ENCODE measurements at regions not wholly inside any gene's neighbourhood (a gene's known extent, or its start where the extent isn't known, plus 50 kb on each side); places are given as distances from the start of the nearest gene placed in this dataset.

DNA sequence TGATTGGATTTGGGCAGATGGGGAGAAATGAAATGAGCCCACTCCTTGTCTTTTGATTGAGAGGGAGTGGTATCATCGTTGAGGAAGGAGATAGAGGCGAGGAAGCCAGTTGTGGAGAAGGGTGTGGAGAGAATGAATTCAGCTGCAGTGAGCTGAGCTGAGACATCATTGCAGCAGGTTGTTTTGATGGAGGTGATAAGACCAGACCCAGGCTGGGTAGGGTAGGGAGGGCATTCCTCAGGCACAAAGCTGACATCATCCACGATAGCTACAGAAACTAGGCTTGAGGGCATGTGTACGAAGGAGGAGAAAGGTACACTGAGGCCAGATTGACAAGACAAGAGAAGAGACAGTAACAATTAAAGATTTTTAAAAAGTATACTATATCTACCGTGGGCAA is 1500.9 kb upstream of the SLC10A2 start:
- H3K4me3 ChIP-seq: no peak overlapping the region
- intact Hi-C loops (cut with DNase I): no loop called here
- H3K9me3 ChIP-seq: no peaks in the 10 kb centered on the region
- no peaks in the 10 kb centered on the region for H3K36me3 ChIP-seq
- no peak overlapping the region for H3K27ac ChIP-seq
- no peak for DNase-seq (ENCODE audit: low spot score in 2 of 2)
- TF ChIP-seq, protein P1, sequence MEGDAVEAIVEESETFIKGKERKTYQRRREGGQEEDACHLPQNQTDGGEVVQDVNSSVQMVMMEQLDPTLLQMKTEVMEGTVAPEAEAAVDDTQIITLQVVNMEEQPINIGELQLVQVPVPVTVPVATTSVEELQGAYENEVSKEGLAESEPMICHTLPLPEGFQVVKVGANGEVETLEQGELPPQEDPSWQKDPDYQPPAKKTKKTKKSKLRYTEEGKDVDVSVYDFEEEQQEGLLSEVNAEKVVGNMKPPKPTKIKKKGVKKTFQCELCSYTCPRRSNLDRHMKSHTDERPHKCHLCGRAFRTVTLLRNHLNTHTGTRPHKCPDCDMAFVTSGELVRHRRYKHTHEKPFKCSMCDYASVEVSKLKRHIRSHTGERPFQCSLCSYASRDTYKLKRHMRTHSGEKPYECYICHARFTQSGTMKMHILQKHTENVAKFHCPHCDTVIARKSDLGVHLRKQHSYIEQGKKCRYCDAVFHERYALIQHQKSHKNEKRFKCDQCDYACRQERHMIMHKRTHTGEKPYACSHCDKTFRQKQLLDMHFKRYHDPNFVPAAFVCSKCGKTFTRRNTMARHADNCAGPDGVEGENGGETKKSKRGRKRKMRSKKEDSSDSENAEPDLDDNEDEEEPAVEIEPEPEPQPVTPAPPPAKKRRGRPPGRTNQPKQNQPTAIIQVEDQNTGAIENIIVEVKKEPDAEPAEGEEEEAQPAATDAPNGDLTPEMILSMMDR (IDR thresholded peaks at IDR 0.05): no peak
- H3K4me1 ChIP-seq: peaks cover 0 to 2% of the 10 kb centered on the region in 2 donors
- H3K27me3 ChIP-seq: no peaks in the 10 kb centered on the region

DNA sequence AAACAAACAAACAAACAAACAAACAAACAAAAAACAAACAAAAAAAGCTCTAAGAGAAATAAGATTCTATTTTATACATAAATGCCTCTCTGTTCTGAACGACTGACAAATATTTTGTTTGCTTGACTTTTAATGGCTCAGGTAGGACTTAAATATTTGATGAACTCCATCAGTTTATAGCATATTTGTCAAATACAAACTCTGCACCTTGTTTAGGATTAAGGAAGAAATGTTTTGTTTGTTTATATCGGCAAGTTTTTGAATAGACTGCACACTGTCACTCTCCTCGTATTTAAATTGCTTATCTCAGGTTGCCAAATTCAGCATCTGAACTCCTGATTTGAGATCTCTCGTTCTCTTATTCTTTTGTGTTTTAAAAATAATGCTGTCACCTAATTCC is 1499.7 kb upstream of the SLC10A2 start:
- no peaks in the 10 kb centered on the region for H3K9me3 ChIP-seq
- H3K4me1 ChIP-seq: no peaks in the 10 kb centered on the region
- no peaks in the 10 kb centered on the region for H3K36me3 ChIP-seq
- no peaks in the 10 kb centered on the region for H3K27me3 ChIP-seq
- no peak overlapping the region for H3K27ac ChIP-seq
- no peak for DNase-seq (ENCODE audit: low spot score in 2 of 2)
- H3K4me3 ChIP-seq: no peak overlapping the region
- intact Hi-C loops (cut with DNase I): no loop called here
- TF ChIP-seq, protein P1 (IDR thresholded peaks at IDR 0.05): no peak

GRCh38 chr13:104553896-104554295 is 1487.7 kb upstream of the SLC10A2 start:
- intact Hi-C loops (cut with DNase I): no loop called here
- DNase-seq (ENCODE audit: low spot score in 2 of 2): no peak

DNA sequence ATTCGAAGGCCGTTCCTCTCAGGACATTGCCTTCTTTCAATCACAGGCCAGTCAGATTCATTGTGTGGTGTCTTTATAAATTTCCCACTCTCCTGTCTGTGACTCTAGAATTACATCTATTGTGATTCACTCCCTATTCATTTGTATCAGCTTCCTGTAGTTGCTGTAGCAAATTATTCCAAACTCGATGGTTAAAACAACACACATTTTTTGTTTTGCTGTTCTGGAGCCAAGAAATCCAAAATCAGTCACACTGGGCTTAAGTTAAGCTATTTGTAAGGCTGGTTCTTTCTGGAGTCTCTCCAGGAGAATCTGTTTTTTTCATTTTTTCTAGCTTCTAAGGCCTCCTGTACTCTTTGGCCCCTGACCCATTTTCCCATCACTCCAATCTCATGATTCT is 1487.0 kb upstream of the SLC10A2 start:
- DNase-seq (ENCODE audit: low spot score in 2 of 2): no peak
- H3K36me3 ChIP-seq: no peaks in the 10 kb centered on the region
- H3K27me3 ChIP-seq: no peaks in the 10 kb centered on the region
- no peaks in the 10 kb centered on the region for H3K9me3 ChIP-seq
- no peaks in the 10 kb centered on the region for H3K4me1 ChIP-seq
- TF ChIP-seq, protein P1 (IDR thresholded peaks at IDR 0.05): no peak
- intact Hi-C loops (cut with DNase I): no loop called here
- H3K4me3 ChIP-seq: no peak overlapping the region
- no peak overlapping the region for H3K27ac ChIP-seq

More at GRCh38 chr13:104553896-104554295, 1487.7 kb upstream of the SLC10A2 start:
- no peaks in the 10 kb centered on the region for H3K9me3 ChIP-seq
- no peaks in the 10 kb centered on the region for H3K36me3 ChIP-seq
- no peak overlapping the region for H3K27ac ChIP-seq
- H3K4me1 ChIP-seq: no peaks in the 10 kb centered on the region
- no peaks in the 10 kb centered on the region for H3K27me3 ChIP-seq
- H3K4me3 ChIP-seq: no peak overlapping the region
- TF ChIP-seq, protein P1 (IDR thresholded peaks at IDR 0.05): no peak

DNA sequence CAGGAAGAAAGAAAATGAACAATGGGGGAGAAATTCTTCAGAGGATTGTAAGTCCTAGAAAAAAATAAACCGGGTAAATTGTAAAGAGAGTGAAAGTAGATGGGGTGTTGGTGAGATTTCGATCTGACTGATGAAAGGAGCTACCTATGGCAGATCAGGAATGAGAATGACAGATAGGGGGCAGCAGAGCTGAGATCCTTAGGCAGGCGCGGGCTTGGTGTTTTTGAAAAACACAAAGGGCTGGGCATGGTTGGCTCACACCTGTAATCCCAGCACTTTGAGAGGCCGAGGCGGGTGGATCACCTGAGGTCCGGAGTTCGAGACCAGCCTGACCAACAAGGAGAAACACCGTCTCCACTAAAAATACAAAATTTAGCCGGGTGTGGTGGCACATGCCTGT is 1468.6 kb upstream of the SLC10A2 start:
- H3K4me3 ChIP-seq: no peak overlapping the region
- intact Hi-C loops (cut with DNase I): no loop called here
- H3K27ac ChIP-seq: no peak overlapping the region
- TF ChIP-seq, protein P1 (IDR thresholded peaks at IDR 0.05): no peak
- no peaks in the 10 kb centered on the region for H3K9me3 ChIP-seq
- DNase-seq (ENCODE audit: low spot score in 2 of 2): no peak
- H3K4me1 ChIP-seq: no peaks in the 10 kb centered on the region
- H3K27me3 ChIP-seq: no peaks in the 10 kb centered on the region
- no peaks in the 10 kb centered on the region for H3K36me3 ChIP-seq

DNA sequence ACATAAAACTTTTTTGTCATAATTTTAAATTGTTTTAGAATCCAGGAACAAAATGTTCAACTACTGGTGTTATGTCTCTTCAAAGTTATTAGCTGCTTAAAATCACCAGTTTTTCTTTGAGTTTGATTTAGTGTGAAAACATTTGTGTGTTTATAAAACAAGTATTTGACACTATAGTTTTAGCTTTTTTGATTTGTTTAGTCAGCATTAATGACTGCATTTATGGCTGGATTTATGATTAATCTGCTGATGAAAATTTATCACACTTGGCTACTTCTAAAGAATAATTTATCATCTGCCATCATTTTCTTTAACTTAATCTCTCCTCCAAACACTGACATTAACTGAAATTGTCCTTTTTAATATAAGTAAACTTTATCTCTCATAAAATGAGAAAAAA is 1465.9 kb upstream of the SLC10A2 start:
- intact Hi-C loops (cut with DNase I): no loop called here
- H3K4me1 ChIP-seq: no peaks in the 10 kb centered on the region
- H3K9me3 ChIP-seq: no peaks in the 10 kb centered on the region
- no peak overlapping the region for H3K4me3 ChIP-seq
- H3K36me3 ChIP-seq: no peaks in the 10 kb centered on the region
- TF ChIP-seq, protein P1 (IDR thresholded peaks at IDR 0.05): no peak
- no peak for DNase-seq (ENCODE audit: low spot score in 2 of 2)
- no peak overlapping the region for H3K27ac ChIP-seq
- no peaks in the 10 kb centered on the region for H3K27me3 ChIP-seq

Data from ascending aorta (tissue), 2 donors.